ENCODE measurements at regions not wholly inside any gene's neighbourhood (a gene's known extent, or its start where the extent isn't known, plus 50 kb on each side); places are given as distances from the start of the nearest gene placed in this dataset.

- H3K27me3 ChIP-seq (ENCODE audit: control insufficient read depth, insufficient read depth, low read length): no peaks in the 10 kb centered on the region
- no peak for ATAC-seq
- no peak for DNase-seq (ENCODE audit: low read depth, low spot score)
- no peak overlapping the region for H3K27ac ChIP-seq (ENCODE audit: low read length)
- TF ChIP-seq SIN3A (IDR thresholded peaks at IDR 0.05; ENCODE audit: borderline replicate concordance, insufficient read depth, low read depth, low read length): no peak
- TF ChIP-seq TCF7L2 (IDR thresholded peaks at IDR 0.05; ENCODE audit: low read depth, low read length): no peak
- TF ChIP-seq REST (IDR thresholded peaks at IDR 0.05; ENCODE audit: insufficient read depth in 1 of 2, low read depth in 2 of 2, low read length in 1 of 2): no peak
- no peak for TF ChIP-seq CTCF (IDR thresholded peaks at IDR 0.05)
- no peak for TF ChIP-seq POLR2AphosphoS5 (IDR thresholded peaks at IDR 0.05; ENCODE audit: low read depth, low read length)
- POLR2A ChIA-PET: no interaction called here
- in situ Hi-C loops (cut with HindIII; ENCODE audit: low pct_unique_long_range_greater_than_20kb, low sequenced_read_pairs) (no loop called here), intact Hi-C loops (cut with micrococcal nuclease; ENCODE audit: unreplicated experiment) (no loop called here)
- BruUV-seq (replicated peaks): no TSS peak
- no peaks in the 10 kb centered on the region for H3K9me3 ChIP-seq (ENCODE audit: control insufficient read depth, insufficient read depth, low read depth, low read length)
- H3K36me3 ChIP-seq (ENCODE audit: control insufficient read depth, insufficient read depth, low read length): no peaks in the 10 kb centered on the region
- H3K4me3 ChIP-seq (ENCODE audit: low read depth in 2 of 2, low read length in 2 of 2): no peak overlapping the region
- CTCF ChIA-PET: no interaction called here
- no peaks in the 10 kb centered on the region for H3K4me1 ChIP-seq (ENCODE audit: control insufficient read depth, insufficient read depth, low read length)
Measured at GRCh38 chr5:44708602-44709001, 100.1 kb upstream of the MRPS30 start.

DNA sequence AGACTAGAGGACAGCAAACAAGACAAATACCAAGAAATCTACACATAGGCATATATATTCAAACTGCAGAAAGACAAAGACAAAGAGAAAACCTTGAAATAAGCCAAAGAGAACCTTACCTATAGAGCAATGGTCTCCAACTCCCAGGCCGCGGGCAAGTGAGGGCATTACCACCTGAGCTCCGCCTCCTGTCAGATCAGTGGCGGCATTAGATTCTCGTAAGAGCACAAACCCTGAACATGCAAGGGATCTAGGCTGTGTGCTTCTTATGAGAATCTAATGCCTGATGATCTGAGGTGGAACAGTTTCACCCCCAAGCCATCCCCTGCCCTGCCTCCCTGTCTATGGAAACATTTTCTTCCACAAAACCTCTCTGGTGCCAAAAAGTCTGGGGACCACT, 101.0 kb upstream of the MRPS30 start:
- ATAC-seq: no peak
- no peaks in the 10 kb centered on the region for H3K27me3 ChIP-seq (ENCODE audit: control insufficient read depth, insufficient read depth, low read length)
- TF ChIP-seq SIN3A (IDR thresholded peaks at IDR 0.05; ENCODE audit: borderline replicate concordance, insufficient read depth, low read depth, low read length): no peak
- TF ChIP-seq POLR2AphosphoS5 (IDR thresholded peaks at IDR 0.05; ENCODE audit: low read depth, low read length): no peak
- no peak for TF ChIP-seq CTCF (IDR thresholded peaks at IDR 0.05)
- TF ChIP-seq TCF7L2 (IDR thresholded peaks at IDR 0.05; ENCODE audit: low read depth, low read length): no peak
- no peak for TF ChIP-seq REST (IDR thresholded peaks at IDR 0.05; ENCODE audit: insufficient read depth in 1 of 2, low read depth in 2 of 2, low read length in 1 of 2)
- intact Hi-C loops (cut with micrococcal nuclease; ENCODE audit: unreplicated experiment): no loop called here
- no TSS peak for BruUV-seq (replicated peaks)
- POLR2A ChIA-PET: no interaction called here
- H3K36me3 ChIP-seq (ENCODE audit: control insufficient read depth, insufficient read depth, low read length): no peaks in the 10 kb centered on the region
- no peak for DNase-seq (ENCODE audit: low read depth, low spot score)
- no peak overlapping the region for H3K27ac ChIP-seq (ENCODE audit: low read length)
- no peaks in the 10 kb centered on the region for H3K4me1 ChIP-seq (ENCODE audit: control insufficient read depth, insufficient read depth, low read length)
- H3K9me3 ChIP-seq (ENCODE audit: control insufficient read depth, insufficient read depth, low read depth, low read length): no peaks in the 10 kb centered on the region
- H3K4me3 ChIP-seq (ENCODE audit: low read depth in 2 of 2, low read length in 2 of 2): no peak overlapping the region
- in situ Hi-C loops (cut with HindIII; ENCODE audit: low pct_unique_long_range_greater_than_20kb, low sequenced_read_pairs): no loop called here
- CTCF ChIA-PET: no interaction called here
